H9 (cell line): ENCODE measurements at regions not wholly inside any gene's neighbourhood (a gene's known extent, or its start where the extent isn't known, plus 50 kb on each side); places are given as distances from the start of the nearest gene placed in this dataset.

Experiments
- DNase-seq: peaks from one replicate; pipeline ENCODE4 v3.0.0-alpha.2; 2017
- H2AFZ ChIP-seq: one replicate; pipeline ENCODE4 v1.6.1; 2013; ENCODE audit warnings: mild to moderate bottlenecking, low read length, control low read depth, moderate library complexity
- H2AK5ac ChIP-seq: 2 replicates; pipeline ENCODE4 v1.6.1; 2013; ENCODE audit warnings: low read length, control low read depth, mixed read lengths; ENCODE audit not compliant: insufficient read length
- H2BK120ac ChIP-seq: one replicate; pipeline ENCODE4 v1.6.1; 2013; ENCODE audit warnings: low read depth, mild to moderate bottlenecking, low read length, control low read depth, inconsistent platforms; ENCODE audit not compliant: poor library complexity, severe bottlenecking
- H2BK12ac ChIP-seq: 2 replicates; pipeline ENCODE4 v1.6.1; 2013; ENCODE audit warnings: low read length, control low read depth, mixed read lengths, low read depth; ENCODE audit not compliant: insufficient read length
- H2BK15ac ChIP-seq: 2 replicates; pipeline ENCODE4 v1.6.1; 2013; ENCODE audit warnings: low read depth, low read length, control low read depth
- H2BK20ac ChIP-seq: one replicate; pipeline ENCODE4 v1.6.1; 2013; ENCODE audit warnings: low read depth, mild to moderate bottlenecking, low read length, control low read depth, inconsistent platforms; ENCODE audit not compliant: poor library complexity, severe bottlenecking
- H2BK5ac ChIP-seq: 2 replicates; pipeline ENCODE4 v1.6.1; 2013; ENCODE audit warnings: low read length, control low read depth, mixed read lengths; ENCODE audit not compliant: insufficient read length
- H3K14ac ChIP-seq: 2 replicates; pipeline ENCODE4 v1.6.1; 2013; ENCODE audit warnings: low read length, control low read depth; ENCODE audit not compliant: insufficient read depth
- H3K18ac ChIP-seq: 2 replicates; pipeline ENCODE4 v1.6.1; 2013; ENCODE audit warnings: low read depth, mild to moderate bottlenecking, mixed read lengths, low read length, control low read depth; ENCODE audit not compliant: insufficient read length
- H3K23ac ChIP-seq: 2 replicates; pipeline ENCODE4 v1.6.1; 2013; ENCODE audit warnings: low read length, control low read depth, mixed read lengths, low read depth; ENCODE audit not compliant: insufficient read length
- H3K23me2 ChIP-seq: 2 replicates; pipeline ENCODE4 v1.6.1; 2013; ENCODE audit warnings: low read depth, mild to moderate bottlenecking, mixed read lengths, low read length, control low read depth; ENCODE audit not compliant: insufficient read length, poor library complexity, severe bottlenecking
- H3K27ac ChIP-seq: 2 replicates; pipeline ENCODE4 v1.5.1; 2013; ENCODE audit warnings: low read length, control low read depth, mixed read lengths, low read depth; ENCODE audit not compliant: insufficient read length
- H3K27me3 ChIP-seq: 2 replicates; pipeline ENCODE4 v1.6.1; 2013; ENCODE audit warnings: low read length, control low read depth, inconsistent platforms; ENCODE audit not compliant: insufficient read depth
- H3K4ac ChIP-seq: 2 replicates; pipeline ENCODE4 v1.6.1; 2013; ENCODE audit warnings: low read depth, mild to moderate bottlenecking, control low read depth, inconsistent platforms, low read length, moderate library complexity
- H3K4me1 ChIP-seq: 2 replicates; pipeline ENCODE4 v1.6.1; 2013; ENCODE audit warnings: low read length, control low read depth, inconsistent platforms; ENCODE audit not compliant: insufficient read depth
- H3K4me2 ChIP-seq: 2 replicates; pipeline ENCODE4 v1.6.1; 2013; ENCODE audit warnings: low read length, control low read depth, mixed read lengths; ENCODE audit not compliant: insufficient read length, insufficient read depth
- H3K56ac ChIP-seq: 2 replicates; pipeline ENCODE4 v1.6.1; 2013; ENCODE audit warnings: low read depth, mild to moderate bottlenecking, mixed read lengths, low read length, control low read depth; ENCODE audit not compliant: insufficient read length
- H3K79me1 ChIP-seq: 2 replicates; pipeline ENCODE4 v1.6.1; 2013; ENCODE audit warnings: low read depth, mild to moderate bottlenecking, moderate library complexity, low read length, control low read depth, inconsistent platforms; ENCODE audit not compliant: insufficient read depth, poor library complexity, severe bottlenecking
- H3K79me2 ChIP-seq: 2 replicates; pipeline ENCODE4 v1.6.1; 2013; ENCODE audit warnings: low read length, control low read depth, inconsistent platforms; ENCODE audit not compliant: insufficient read depth
- H3K9ac ChIP-seq: 2 replicates; pipeline ENCODE4 v1.6.1; 2013; ENCODE audit warnings: low read length, control low read depth, mixed read lengths; ENCODE audit not compliant: insufficient read length; ENCODE audit errors: extremely low read depth
- H3K9me3 ChIP-seq: one replicate; pipeline ENCODE4 v1.6.1; 2013; ENCODE audit warnings: low read depth, low read length, inconsistent platforms; ENCODE audit not compliant: control insufficient read depth
- H3T11ph ChIP-seq: one replicate; pipeline ENCODE4 v1.6.1; 2013; ENCODE audit warnings: mild to moderate bottlenecking, low read length, control low read depth, inconsistent platforms
- H4K20me1 ChIP-seq: one replicate; pipeline ENCODE4 v1.6.1; 2013; ENCODE audit not compliant: control insufficient read depth, insufficient read length, insufficient read depth
- H4K5ac ChIP-seq: 2 replicates; pipeline ENCODE4 v1.6.1; 2013; ENCODE audit warnings: low read depth, mild to moderate bottlenecking, mixed read lengths, low read length, control low read depth; ENCODE audit not compliant: insufficient read length
- H4K8ac ChIP-seq: replicated peaks from 2 replicates; pipeline ENCODE4 v1.6.1; 2013; ENCODE audit warnings: low read length, control low read depth, mixed read lengths, low read depth; ENCODE audit not compliant: insufficient read length
- H4K91ac ChIP-seq: 2 replicates; pipeline ENCODE4 v1.6.1; 2013; ENCODE audit warnings: low read depth, mild to moderate bottlenecking, moderate library complexity, mixed read lengths, low read length, control low read depth; ENCODE audit not compliant: insufficient read length
- H3K27ac Mint-ChIP-seq, 3 experiments: 2 replicates in 2 of 3; 3 replicates in 1 of 3; pipeline ENCODE4 v1.8.0; 2020 to 2021; ENCODE audit warnings: mixed read lengths in 3 of 3, mild to moderate bottlenecking in 1 of 3, moderate library complexity in 1 of 3
- H3K27me3 Mint-ChIP-seq: 2 replicates; pipeline ENCODE4 v1.8.0; 2021; ENCODE audit warnings: low read depth, mild to moderate bottlenecking, moderate library complexity, mixed read lengths
- H3K36me3 Mint-ChIP-seq, 3 experiments: 2 replicates in 2 of 3; 3 replicates in 1 of 3; pipeline ENCODE4 v1.8.0; 2020 to 2021; ENCODE audit warnings: low read depth in 3 of 3, mixed read lengths in 3 of 3; ENCODE audit not compliant: insufficient read depth in 1 of 3
- H3K4me1 Mint-ChIP-seq, 2 experiments: 2 replicates each; pipeline ENCODE4 v1.8.0; 2020; ENCODE audit warnings: mixed read lengths in 2 of 2
- H3K4me3 Mint-ChIP-seq, 2 experiments: 2 replicates in 1 of 2; 3 replicates in 1 of 2; pipeline ENCODE4 v1.8.0; 2020 to 2021; ENCODE audit warnings: mild to moderate bottlenecking in 2 of 2, mixed read lengths in 2 of 2, moderate library complexity in 1 of 2
- H3K9me3 Mint-ChIP-seq, 2 experiments: 2 replicates in 1 of 2; 3 replicates in 1 of 2; pipeline ENCODE4 v1.8.0; 2020; ENCODE audit warnings: mild to moderate bottlenecking in 2 of 2, mixed read lengths in 2 of 2, moderate library complexity in 1 of 2
- WGBS: extraction: QIAGEN DNeasy Blood & Tissue Kit; methylation state at CpG from one replicate; pipeline ENCODE4 v1.1.7; 2013; ENCODE audit warnings: missing lambda C conversion rate, low lambda C conversion rate, mixed read lengths; ENCODE audit not compliant: insufficient read length; ENCODE audit errors: extremely low coverage; 5-methylcytosine and 5-hydroxymethylcytosine counted together
- TF ChIP-seq, protein P1 (sequence below): fragments of 200-600 bp; sonication (generic); conservative IDR thresholded peaks from 3 replicates; pipeline ENCODE4 v1.8.0; 2021; ENCODE audit warnings: antibody characterized with exemption, mild to moderate bottlenecking

DNA sequence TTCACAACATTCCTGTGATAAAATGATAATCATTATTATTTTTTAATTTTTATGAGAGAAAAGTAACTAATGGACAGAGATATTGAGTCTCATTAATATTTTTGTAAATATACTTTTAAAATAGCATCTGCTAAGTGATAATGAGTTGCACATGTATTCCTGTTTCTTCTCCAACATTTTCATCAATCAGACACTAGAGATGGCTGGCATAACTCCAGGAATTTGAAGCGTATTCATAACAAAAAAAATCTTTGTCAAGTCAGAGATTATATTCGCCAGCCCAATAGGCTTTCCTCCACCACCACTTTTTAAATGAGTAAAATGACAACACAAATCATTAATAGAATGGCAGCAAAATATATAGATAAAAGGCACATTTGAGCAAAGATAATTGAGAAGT is 524.0 kb upstream of the KCND2 start:
- Histone ChIP-seq H3T11ph (no peak overlapping the region), H2BK120ac (no peak overlapping the region)
- no peak overlapping the region for H3K27ac Mint-ChIP-seq

More for the DNA sequence above, 524.0 kb upstream of the KCND2 start:
- Histone ChIP-seq H2BK15ac (no peak overlapping the region), H4K91ac (no peak overlapping the region), H3K4me1 (peaks cover 3% of the 10 kb centered on the region; the same call in 1 of the 2 replicates), H2BK20ac (no peak overlapping the region), H3K9me3 (no peaks in the 10 kb centered on the region), H2BK5ac (no peak overlapping the region), H3K18ac (no peak overlapping the region), H4K5ac (no peak overlapping the region), H3K23ac (no peak overlapping the region), H3K4ac (no peak overlapping the region), H4K20me1 (no peaks in the 10 kb centered on the region), H3K27ac (no peak overlapping the region), H3K23me2 (no peaks in the 10 kb centered on the region), H2BK12ac (no peak overlapping the region), H2AK5ac (no peak overlapping the region), H4K8ac (no peak overlapping the region), H2AFZ (no peak overlapping the region), H3K79me2 (no peaks in the 10 kb centered on the region), H3K4me2 (no peak overlapping the region), H3K27me3 (no peaks in the 10 kb centered on the region), H3K14ac (no peak overlapping the region), H3K79me1 (no peaks in the 10 kb centered on the region), H3K9ac (no peak overlapping the region), H3K56ac (no peak overlapping the region)
- WGBS: no CpG with 5 or more reads among the region's 2 CpGs
- Mint-ChIP-seq H3K27me3 (no peaks in the 10 kb centered on the region), H3K4me3 (no peak overlapping the region), H3K9me3 (peaks cover 0 to 5% of the 10 kb centered on the region in 2 experiments; a peak in 1 of 5 replicates), H3K4me1 (peaks cover 18 to 23% of the 10 kb centered on the region in 2 experiments), H3K36me3 (peaks cover 0 to 8% (median 7%) of the 10 kb centered on the region in 3 experiments; a peak in 3 of 7 replicates)
- DNase-seq: no peak
- TF ChIP-seq, protein P1, sequence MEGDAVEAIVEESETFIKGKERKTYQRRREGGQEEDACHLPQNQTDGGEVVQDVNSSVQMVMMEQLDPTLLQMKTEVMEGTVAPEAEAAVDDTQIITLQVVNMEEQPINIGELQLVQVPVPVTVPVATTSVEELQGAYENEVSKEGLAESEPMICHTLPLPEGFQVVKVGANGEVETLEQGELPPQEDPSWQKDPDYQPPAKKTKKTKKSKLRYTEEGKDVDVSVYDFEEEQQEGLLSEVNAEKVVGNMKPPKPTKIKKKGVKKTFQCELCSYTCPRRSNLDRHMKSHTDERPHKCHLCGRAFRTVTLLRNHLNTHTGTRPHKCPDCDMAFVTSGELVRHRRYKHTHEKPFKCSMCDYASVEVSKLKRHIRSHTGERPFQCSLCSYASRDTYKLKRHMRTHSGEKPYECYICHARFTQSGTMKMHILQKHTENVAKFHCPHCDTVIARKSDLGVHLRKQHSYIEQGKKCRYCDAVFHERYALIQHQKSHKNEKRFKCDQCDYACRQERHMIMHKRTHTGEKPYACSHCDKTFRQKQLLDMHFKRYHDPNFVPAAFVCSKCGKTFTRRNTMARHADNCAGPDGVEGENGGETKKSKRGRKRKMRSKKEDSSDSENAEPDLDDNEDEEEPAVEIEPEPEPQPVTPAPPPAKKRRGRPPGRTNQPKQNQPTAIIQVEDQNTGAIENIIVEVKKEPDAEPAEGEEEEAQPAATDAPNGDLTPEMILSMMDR: no peak
